Posterior vena cava (tissue), 2 donors: ENCODE measurements at regions not wholly inside any gene's neighbourhood (a gene's known extent, or its start where the extent isn't known, plus 50 kb on each side); places are given as distances from the start of the nearest gene placed in this dataset.
A peak's percentile ranks its signal among the peaks of the same experiment; 100 is the strongest.

Experiments used
- DNase-seq: peaks from one replicate; pipeline ENCODE4 v3.0.0-alpha.2; 2020; ENCODE audit warnings: low spot score
- intact Hi-C, 2 donors: fragments of 100-400 bp; cut with DNase I; formaldehyde crosslinking; loops; one replicate each; pipeline versions ENCODE4 v1.14.1 to v1.14.2; 2022 to 2023
- donor health status: DM: yes; HTN: yes; CAD: no.
- donor health status: DM: yes; HTN: yes; CAD: no.

DNA sequence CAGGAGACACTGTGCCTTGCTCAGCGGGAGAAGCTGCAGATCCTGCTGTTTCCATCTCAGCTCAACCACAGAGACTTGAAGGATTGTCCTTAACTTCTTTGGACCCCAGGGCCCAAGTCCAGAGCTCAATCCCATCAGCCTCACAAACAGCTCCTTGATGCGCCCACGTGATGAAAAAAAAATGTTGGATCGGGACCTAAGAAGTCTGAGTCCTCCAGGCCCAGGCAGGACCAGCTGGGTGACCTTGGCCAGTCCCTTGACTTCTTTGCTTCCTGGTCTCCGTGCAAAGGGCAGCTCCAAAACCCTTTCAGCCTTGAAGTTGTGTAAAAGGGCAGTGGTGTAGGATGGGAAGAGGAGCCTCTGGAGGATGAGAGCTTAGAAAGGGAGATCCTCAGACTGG, 175.5 kb downstream of the ZFP36L2 start:
- DNase-seq = peak; percentile 35
- intact Hi-C loops = no loop called here

DNA sequence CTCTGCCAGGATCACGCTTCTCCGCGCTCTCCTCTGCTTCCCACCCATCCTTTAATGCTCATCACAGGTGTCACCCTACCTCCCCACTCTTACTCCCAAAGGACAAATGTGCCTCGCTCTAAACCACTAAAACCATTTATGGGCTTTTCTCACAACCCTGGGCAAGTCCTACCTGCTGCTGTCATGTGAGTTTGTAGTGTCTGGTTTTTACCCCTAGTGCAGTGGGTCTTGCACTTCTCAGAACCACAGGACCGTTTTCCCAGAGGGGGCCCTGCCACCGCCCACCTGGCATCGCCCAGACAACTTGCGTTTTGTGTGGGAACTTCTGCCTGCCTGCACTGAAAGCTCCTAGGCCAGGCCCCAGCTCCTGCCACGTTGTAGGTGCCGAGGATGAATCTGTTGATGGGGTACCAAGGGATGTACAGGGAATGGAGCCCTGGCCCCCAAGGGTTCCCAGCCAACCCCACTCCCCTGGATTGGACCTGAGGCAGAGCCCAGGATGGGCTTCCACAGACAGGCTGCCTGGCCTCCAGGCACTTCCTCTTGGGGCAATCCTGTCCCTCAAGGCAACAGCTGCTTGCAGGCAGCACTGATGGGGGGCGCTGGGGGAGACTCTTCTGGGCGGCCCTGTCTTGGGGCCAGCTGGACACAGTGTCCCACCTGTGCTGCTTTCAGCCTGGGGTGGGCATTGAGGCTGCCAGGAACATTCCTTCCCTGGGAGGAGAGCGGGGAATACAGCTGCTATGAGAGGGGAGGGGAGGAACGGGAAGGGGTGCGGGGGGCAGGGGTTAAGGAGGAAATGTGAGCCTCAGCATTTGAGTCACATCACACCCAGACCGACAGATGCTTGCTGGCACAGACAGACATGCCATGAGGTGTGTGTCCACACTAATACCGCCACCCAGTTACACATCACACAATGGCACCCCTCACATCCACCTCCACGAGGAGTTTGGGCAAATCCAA, 176.3 kb downstream of the ZFP36L2 start:
- DNase-seq = peak; percentile 78
- intact Hi-C loops = no loop called here

DNA sequence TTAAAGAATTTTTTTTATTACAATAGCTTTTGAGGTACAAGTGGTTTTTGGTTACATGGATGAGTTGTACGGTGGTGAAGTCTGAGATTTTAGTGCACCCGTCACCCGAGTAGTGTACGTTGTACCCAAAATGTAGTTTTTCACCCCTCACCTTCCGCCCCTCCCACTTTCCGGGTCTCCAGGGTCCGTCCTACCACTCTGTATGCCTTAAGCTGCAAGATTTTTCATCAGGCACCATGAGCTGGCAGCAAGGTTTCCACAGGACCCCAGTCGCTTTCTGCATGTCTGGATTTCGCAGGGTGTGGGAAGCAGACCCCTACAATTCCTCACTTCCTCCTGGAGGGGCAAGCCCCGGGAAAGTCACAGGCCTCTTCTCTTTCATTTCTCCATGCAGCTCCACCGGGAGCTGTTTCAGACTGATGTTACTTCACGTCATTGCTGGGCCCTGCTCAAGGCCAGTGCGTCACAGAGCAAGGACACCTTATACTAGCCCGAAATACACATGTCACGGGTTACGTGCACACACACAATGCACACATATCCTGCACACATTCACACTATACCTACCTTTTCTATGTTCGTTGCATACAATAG, 179.1 kb downstream of the ZFP36L2 start:
- DNase-seq = peak; percentile 75
- intact Hi-C loops = no loop called here

DNA sequence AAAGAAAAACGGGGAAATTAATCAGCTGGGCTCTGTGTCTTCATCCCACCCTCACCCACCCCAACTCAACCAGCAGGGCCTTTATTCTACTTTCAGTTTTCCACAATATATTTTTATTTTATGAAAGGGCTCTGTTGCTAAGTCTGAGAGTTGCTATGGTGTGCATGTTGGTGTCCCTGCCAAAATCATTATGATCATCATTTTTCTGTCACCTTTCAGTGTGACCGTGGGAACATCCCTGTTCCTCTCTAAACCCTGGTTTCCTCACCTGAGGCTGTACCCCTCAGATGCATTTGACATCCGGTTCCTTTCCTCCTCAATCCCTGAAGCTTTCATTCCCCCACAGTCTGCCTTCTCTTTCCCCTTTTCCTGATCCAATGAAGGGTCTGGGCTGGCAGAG, 180.5 kb downstream of the ZFP36L2 start:
- intact Hi-C loops = no loop called here
- no peak for DNase-seq

DNA sequence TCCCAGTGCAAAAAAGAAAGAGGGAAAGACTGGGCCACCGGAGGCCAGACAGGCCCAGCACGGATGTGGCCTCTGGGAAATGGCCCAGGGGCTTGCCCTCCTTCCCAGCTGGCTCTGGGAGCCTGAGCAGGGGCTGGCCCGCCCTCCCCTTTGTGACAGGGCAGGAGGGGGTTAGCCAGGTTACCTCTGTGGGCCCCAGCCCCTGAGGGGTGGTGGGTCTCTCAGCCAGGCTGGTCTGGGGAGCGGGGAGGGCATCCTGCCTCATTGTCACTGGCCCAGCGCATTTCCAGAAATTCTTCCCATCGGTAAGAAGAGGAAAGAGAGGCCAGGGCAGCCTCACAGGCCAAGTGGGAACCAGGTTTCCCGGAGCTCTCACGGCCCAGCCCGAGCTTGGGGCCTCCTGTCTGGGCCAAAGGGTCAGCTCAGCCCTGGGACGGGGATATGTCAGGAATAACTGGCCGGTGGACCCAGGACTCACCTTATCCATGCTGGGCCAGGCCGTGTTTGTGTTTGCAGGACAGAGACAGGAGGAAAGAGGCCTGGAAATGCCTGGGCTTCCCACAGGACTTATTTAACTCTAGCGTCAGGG, 182.2 kb downstream of the ZFP36L2 start:
- DNase-seq = peak; percentile 75
- intact Hi-C loops = no loop called here

DNA sequence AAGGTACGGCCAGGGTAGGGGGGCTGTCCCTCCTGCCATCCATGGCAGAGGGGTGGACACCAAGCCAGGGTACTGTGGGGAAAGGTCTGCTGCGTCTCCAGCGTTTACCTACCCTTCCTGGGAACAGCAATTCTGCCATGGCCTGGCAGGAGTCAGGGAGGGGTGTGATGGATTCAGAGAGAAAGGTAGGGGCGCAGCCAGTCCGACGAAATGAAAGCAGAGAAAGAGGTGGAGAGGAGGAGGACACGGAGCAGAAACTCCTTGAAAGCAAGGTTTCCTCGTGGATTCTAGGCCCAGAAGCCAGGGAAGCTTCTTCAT, 182.9 kb downstream of the ZFP36L2 start:
- DNase-seq = peak; percentile 50
- intact Hi-C loops = no loop called here

DNA sequence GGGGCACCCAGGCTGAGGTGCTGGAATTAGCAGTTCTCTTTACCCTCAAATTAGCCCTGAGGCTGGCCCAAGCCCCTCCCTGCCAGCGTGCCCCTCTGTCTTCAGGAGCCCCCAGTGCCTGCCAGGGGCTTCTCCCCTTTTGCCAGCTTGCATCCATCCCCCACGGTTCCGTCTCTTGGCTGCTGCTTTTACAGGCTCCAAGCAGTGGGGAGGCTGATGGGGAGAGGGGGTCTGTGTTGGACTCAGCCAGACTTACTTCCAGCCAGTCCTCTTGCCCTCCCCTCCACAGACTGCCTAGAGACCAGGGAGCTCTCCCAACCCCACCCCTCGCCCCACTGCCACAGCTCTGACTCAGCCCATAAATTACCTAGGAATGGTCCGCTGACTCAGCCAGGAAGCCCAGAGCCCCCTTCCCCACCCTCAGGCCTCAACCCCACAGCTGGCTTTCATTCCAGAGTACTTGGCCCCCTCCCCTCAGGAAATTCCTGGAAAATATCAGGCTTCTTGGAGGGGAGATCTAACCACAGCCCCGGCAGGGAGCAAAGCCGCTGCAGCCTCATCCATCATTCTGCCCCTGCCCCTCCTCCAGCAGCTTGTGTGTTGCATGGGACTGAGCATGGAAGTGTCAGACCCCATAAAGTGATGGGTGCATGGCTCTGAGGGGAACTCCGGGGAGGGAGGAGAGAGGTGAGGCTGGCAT, 184.6 kb downstream of the ZFP36L2 start:
- intact Hi-C loops = no loop called here
- peak; percentile 86 for DNase-seq

DNA sequence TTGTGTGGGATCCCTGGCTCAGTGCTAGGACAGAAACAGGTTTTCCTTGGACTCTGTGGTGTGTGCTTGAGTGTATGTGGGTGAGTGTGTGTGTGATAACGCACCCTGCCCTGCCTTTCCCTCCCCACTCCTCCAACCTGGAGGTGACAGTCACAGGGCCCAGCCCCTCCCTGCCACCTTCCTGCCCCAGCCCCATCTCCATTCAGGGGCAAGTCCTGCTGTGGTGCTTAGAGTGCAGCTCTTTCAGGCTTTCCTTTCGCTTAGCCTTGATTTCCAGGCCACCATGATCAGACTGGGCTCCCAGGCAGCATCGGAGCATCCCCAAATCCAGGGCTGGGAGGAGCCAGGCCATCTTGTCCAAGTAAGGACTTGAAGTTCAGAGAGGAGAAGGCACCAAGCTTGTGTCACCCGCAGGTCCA, 185.2 kb downstream of the ZFP36L2 start:
- intact Hi-C loops = no loop called here
- DNase-seq = peak; percentile 54

DNA sequence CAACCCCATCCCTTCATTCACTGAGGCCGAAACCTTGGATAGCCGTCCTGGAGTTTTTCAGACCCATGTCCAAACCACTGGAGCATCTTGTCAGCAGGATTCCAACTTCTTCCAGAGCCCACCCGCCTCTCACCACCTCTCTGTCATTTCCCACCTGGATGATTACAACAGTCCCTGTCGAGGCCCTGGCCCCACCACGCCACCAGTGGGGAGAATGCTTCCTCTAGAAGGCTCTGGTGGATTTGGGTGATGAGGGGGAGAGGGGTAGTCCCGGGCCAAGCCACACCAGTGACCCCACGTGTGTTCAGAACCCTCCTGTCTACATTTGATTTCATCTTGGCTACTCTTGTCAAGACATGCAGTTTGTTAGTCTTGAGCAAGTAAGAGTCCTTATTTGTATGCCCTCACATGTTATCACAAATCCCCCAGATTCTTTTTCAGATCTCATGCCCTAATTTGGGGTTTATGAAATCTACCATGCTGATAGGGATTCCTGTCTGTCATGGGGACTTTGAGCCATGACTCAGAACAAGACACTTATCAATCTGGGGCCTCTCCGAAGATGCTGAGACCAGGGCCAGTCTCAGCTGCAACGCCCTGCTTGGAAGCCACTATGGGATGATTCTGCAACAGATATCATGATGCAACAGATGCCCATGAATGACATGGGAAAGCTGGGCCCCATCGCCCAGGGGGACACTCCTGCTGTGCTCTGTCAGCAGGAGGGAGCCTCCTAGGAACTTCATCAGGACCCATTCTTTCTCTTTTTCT, 186.1 kb downstream of the ZFP36L2 start:
- intact Hi-C loops = no loop called here
- DNase-seq = peak; percentile 64

DNA sequence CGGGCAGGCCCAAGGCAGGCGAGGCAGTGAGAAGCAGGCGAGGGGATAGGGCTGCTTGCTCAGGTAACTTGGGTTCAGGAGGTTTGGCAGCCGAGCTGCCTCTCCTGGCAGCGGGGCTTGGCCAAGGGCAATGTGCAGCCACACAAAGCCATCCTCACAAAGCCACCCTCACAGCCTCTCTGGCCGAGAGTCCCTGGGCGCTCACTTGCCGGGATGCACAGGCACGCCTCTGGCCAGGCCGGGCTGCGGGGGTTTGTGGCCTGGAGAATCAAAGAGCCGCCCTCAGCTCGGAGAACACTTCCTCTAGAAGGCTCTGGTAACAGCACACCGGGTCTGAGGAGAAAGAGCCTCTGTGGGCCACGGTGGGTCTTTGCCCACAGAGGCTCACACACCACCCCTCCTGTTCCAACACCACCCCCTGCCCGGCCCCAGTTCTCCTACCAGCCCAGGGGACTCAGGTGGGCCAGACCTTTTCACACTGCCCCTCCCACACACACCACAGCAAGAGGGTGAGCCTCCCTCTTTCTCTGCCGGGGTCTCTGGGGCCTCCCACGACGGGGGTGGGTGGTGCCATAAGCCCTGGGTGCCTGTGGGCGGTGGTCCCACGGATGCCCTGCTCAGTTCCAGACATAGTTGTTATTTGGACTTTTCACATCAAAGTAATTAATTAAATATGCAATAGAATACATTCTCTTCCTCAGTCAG, 186.9 kb downstream of the ZFP36L2 start:
- intact Hi-C loops = no loop called here
- peak; percentile 76 for DNase-seq

DNA sequence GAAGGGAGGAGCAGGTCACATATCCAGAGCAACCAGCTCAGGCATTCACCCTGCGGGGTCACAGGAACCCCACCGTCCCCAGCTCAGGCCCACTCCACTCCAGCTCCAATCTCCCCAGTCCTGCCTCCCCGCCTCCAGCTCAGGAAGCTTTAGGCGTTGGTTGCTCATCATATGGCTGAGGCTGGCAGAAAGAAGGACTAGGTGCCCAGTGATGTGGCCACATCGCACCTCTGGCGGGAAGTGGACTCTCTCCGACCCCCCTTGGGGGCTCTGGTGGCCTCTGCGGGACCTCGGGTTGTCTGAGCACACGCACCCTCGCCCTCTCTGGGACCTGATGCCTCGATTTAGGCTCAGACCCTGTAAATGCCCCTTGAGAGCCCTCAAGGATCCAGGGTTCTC, 187.7 kb downstream of the ZFP36L2 start:
- intact Hi-C loops = no loop called here
- DNase-seq = peak; percentile 64

DNA sequence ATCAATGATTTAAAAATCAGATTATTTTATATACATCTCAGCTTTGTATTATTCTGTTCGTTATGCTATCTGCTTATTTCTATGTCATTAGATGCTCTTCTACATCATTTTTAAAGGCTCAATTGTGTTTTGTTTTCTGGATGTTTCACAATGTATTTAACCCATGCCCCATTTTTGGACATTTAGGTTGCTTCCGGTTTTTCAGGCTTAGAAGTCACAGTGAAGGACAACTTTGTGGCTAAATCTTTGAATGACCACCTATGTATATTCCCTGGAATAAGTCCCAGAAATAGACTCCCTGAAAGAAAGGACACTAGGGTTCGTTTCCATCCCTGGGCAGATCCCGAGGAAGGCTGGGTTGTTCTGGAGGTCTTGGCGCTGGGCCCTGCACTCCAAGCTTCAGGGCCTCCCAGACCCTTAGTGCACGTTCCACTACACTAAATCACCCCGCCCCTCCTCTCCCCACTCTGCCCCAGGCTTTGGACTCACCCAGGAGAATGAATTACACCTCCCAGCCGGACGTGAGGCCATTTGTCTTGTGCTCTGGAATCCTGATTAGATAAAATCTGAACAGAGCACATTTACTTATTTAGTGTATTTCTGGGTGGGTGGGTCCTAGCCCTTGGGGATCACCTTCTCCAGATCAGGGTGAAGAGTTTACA, 188.2 kb downstream of the ZFP36L2 start:
- intact Hi-C loops = no loop called here
- peak; percentile 60 for DNase-seq

DNA sequence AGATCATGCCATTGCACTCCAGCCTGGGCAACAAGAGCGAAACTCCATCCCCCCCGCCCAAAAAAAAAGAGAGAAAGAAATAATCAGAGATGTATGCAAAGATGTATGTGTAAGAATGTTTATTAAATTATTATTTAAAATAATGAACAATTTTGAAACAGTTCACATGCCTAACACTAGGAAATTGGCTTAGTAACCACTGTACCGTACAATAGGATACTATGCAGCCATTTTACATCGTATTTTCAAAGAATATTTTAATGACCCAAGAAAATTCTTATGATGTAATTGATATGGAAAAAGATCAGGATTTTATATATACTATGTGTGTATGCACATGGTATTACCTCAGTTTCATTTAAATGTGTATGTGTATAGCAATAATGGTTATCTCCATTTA, 190.5 kb downstream of the ZFP36L2 start:
- intact Hi-C loops = no loop called here
- DNase-seq = peak; percentile 9

DNA sequence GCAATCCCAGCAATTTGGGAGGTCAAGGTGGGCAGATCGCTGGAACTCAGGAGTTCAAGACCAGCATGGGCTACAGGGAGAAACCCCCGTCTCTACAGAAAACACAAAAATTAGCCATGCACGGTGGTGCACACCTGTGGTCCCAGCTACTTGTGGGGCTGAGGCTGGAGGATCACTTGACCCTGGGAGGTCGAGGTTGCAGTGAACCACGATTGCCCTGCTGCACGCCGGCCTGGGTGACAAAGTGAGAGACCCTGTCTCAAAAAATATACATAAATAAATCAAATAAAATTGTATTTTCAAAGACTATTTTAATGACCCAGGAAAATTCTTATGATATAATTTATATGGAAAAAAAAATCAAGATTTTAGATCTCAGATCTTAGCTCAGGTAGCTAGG, 191.5 kb downstream of the ZFP36L2 start:
- intact Hi-C loops = no loop called here
- DNase-seq = peak; percentile 32

DNA sequence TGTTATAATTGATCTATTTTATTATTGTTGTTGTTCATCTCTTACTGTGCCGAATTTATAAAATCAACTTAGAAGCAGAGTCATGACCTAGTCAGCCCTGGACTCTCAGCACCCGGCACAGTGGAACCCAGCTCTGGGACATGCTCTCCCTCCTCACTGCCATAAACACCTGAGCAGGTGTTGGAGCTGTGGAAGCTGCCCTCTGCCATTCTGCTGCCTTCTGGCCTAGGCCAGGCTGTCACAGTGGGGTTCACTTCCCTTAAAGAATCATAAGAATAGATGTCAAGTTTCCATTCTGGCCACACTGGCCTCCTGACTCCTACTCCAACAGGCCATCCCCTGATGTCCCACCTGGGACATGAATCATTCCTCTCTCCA, 192.2 kb downstream of the ZFP36L2 start:
- DNase-seq = peak; percentile 57
- intact Hi-C loops = no loop called here

DNA sequence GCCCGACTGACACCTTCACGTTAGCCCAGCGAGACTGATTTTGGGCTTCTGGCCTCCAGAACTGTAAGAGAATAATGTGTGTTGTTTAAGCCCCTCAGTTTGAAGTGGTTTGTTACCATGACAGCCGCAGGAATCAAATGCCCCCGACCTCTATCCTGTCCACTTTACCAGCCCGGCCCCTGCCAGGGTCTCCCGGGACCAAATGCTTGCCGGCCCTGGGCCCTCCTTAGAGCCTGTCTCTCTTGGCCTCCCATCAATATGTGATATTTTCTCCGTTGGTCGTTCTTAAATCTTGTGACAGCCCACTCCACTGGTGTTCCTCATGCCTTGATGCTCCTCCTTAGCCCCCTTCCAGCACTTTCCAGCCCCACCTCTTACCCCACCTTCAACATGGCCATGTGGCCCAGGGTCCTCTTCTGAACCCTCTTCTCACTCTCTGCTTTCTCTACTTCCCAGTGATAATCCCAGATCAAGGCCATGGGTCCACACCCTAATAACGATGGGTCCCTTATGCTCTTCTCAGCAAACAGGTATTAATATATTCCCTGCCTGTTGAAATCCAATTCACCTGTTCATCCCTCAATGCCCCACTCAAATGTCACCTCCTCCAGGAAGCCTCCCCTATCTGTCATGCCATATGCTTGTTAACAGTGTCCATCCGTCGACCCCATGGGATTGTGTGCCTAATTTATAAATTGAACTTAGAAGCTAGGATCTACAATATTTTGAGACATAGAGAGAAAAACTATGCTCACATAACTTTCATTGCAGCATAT, 192.8 kb downstream of the ZFP36L2 start:
- DNase-seq = peak; percentile 60

DNA sequence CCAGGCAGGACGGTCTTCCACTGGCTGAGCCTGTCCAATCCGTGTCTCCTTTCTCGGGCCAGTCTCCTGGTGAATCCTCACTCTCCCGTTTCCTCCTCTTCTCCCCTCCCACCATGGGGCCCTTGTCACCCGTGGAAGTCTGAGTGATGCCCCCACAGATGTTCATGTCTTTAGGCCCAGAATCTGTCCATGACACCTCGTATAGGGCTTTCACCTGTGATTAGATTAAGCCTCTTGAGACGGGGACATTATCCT, 193.5 kb downstream of the ZFP36L2 start:
- DNase-seq = peak; percentile 19
- intact Hi-C loops = no loop called here

More for the DNA sequence above, 192.8 kb downstream of the ZFP36L2 start:
- intact Hi-C loops = no loop called here
